GM10847 (cell line): ENCODE measurements at regions not wholly inside any gene's neighbourhood (a gene's known extent, or its start where the extent isn't known, plus 50 kb on each side); places are given as distances from the start of the nearest gene placed in this dataset.

Experiments
- POLR2A ChIP-seq: IDR thresholded peaks from 2 replicates; pipeline ENCODE4 v1.6.1; 2011; ENCODE audit not compliant: insufficient read length; ENCODE audit errors: extremely low read depth

- TF ChIP-seq POLR2A, result no peak
Observed at GRCh38 chr14:101496776-101497683, 64.3 kb upstream of the DIO3 start.

GRCh38 chr14:101497684-101498525, 63.4 kb upstream of the DIO3 start:
- TF ChIP-seq POLR2A, result no peak

GRCh38 chr14:101498526-101498860, 62.8 kb upstream of the DIO3 start:
- no peak for TF ChIP-seq POLR2A

DNA sequence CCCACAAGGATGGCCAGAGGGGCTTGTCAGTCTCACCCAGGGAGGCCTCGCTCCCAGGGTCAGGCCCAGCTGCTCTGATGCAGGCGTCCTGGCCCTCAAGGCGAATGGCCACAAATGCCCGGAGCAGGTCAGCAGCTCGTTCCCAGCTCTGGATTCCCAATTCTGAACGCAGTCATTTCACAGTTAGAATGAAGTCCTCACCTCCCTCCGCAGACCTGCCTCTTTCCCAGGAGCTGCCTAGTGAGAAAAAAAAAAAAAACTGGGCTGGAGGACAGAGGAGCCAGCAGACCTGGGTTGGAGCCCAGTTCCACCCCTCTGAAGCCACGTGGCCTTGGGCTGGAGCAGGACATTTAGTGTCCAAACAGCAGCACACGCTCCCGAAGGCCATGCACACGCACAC, 62.2 kb upstream of the DIO3 start:
- TF ChIP-seq POLR2A, result no peak

DNA sequence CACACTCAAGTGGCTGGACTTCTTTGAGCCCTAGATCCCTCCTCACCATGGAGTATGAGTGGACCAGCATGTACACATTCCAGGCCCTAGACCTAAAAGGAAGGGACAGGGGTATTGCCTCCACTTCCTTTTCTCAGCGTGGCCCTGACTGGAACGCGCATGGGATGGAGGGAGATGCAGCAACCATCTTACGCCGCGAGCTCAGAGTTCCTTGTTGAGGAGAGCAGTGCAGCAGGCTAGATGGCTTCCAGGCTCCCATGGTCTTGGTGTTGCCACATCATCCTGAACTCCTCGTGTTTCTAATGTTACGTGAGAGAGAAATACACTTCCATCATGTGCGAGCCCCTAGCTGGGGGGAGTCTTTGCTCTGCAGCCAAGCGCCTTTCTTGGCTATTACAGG, 61.8 kb upstream of the DIO3 start:
- TF ChIP-seq POLR2A, result no peak

DNA sequence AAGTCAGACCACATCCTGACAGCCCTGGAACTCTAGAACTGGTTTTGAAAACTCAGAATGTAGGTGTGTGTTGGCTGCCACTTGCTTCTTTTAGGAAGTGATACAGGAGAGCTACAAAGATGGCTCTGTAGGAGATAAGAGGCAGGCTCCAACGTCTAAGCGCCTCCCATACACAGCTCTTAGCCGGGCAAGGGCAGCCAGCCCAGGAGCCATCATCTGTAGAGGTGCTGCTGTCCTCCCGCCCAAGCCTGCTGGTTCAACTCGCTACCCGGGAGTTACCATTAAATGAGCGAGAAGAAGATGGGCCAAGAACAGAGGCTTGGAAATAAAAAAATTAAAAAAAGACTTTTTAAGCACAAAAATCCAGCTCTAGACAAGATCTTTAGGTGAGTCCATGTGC, 61.2 kb upstream of the DIO3 start:
- no peak for TF ChIP-seq POLR2A

GRCh38 chr14:101500681-101501080, 60.6 kb upstream of the DIO3 start:
- no peak for TF ChIP-seq POLR2A

- TF ChIP-seq POLR2A, result no peak
Observed at GRCh38 chr14:101501341-101501740, 60.0 kb upstream of the DIO3 start.

DNA sequence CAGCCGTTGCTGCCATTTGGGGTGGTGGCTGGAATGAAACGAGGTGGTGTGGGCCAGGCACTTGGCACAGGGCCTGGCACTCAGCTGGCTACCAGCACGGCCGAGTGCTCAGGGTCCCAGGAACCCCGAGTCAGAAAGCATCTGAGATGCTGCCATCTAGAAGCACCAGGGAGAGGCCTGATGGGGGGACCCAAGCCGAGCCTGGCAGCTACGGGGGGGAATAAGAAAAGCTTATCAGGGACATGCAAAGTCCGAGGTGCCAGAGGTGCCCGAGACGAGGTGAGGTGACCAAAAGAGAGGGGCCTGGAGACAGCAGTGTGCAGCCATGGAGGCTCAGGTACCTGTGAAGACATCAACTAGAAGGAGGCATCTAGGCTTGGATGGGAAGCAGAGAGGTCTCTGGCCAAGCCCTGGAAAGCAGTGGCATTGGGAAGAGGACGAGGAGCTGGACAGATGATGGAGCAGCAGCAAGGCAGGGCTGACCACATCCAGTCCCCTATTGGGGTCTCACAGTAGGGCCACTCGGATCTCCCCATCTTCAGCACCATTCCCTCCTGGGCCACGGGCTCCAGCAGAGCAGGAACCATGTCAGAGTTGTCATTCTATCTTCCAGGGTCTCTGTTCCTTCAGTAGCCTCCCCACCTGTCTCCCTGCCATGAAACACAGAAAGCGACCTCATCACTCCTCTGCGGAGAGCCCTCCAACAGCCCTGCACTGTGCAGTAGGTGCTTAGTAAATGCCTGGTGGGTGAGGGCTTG, 59.3 kb upstream of the DIO3 start:
- no peak for TF ChIP-seq POLR2A

GRCh38 chr14:101502761-101503392, 58.4 kb upstream of the DIO3 start:
- no peak for TF ChIP-seq POLR2A

DNA sequence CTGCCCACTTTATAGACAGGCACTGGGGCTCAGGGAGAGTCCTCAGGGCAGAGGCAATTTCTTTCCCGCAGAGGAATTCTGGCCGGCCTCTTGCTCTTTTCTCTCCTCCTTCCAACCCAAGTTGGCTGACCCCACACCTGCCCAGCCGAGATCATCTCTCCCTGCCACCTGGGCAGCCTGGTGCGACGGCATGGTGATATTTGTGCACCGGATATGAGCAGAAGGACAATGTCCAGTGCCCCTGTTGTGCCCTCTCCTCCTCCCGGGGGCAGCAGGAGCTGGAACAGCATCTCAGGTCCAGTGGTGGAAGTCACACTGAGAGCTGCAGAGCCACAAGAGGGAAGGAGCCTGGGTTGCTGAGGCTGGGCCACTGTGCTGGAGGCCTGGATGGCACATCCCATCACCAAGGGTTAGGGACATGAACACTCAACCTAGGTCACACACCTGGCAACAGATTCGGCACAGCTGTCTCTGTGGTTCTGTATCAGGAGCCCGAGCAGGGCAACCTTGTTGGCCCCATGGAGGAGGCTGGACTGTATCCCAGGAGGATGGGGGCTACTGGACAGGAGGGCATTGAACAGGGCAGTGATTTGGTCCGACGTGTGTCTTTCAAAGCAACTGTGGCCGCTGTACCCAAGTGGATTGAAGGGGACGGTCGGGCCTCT, 57.7 kb upstream of the DIO3 start:
- no peak for TF ChIP-seq POLR2A

DNA sequence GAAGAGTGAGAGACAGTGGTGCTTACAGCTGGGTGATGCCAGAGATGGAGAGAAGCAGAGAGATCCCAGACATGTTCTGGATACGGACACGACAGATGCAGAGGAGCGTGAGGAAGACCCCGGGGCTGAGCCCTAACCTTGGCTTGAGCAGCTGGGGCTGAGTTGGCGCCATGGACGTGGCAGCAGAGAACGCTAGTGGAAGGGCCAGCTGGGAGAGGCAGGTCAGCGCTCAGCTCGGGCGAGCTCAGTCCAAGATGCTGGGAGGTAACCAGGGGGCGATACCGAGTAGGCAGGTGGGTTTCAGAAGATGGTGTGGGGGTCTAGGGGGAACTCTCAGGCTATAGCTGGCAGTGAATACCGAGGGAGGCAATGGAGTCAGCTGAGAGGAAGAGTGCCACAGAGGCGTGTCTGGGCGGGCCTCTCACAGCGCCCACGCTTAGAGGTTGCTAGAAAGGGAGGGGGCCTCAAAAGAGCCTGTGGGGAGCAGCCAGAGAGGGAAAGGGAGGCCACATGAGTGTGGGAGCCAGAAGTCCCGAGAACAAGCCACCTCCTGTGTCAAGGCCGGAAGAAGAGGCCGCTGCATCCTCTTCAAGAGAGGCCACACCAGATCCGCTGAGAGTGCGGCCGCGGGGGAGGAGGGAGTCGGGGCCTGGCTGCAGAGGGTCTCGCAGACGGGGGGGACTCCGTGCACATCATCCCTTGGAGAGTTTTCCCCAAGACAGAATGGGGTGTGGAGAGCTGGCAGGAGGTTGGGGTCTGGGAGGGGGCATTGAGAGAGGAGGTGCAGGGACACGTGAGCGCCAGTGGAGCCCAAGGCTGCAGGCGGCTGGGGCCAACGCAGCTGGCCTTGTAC, 57.0 kb upstream of the DIO3 start:
- TF ChIP-seq POLR2A, result no peak

- no peak for TF ChIP-seq POLR2A
Observed at GRCh38 chr14:101505236-101505970, 55.9 kb upstream of the DIO3 start.
